ENCODE measurements at regions not wholly inside any gene's neighbourhood (a gene's known extent, or its start where the extent isn't known, plus 50 kb on each side); places are given as distances from the start of the nearest gene placed in this dataset.

- Histone ChIP-seq H3K4me2 (ENCODE audit: low read length) (no peak overlapping the region), H3K27me3 (ENCODE audit: insufficient read depth, low read length, poor library complexity) (no peaks in the 10 kb centered on the region), H2BK5ac (ENCODE audit: low read length) (no peak overlapping the region), H3K36me3 (ENCODE audit: control insufficient read depth, insufficient read depth, low read length) (no peaks in the 10 kb centered on the region), H3K18ac (ENCODE audit: low read length) (no peak overlapping the region), H3K4ac (ENCODE audit: low read depth, low read length) (no peak overlapping the region), H3K23ac (ENCODE audit: low read length) (no peak overlapping the region), H3K27ac (ENCODE audit: low read depth, low read length) (no peak overlapping the region), H3K79me2 (ENCODE audit: control insufficient read depth, insufficient read depth, low read length) (no peaks in the 10 kb centered on the region), H3K4me1 (ENCODE audit: control insufficient read depth, low read depth, low read length) (no peaks in the 10 kb centered on the region), H2BK15ac (replicated peaks; ENCODE audit: low read depth) (no peak overlapping the region), H3K9ac (ENCODE audit: low read length) (no peak overlapping the region), H3K56ac (ENCODE audit: low read length) (no peak overlapping the region), H2AK5ac (ENCODE audit: low read length) (no peak overlapping the region), H4K5ac (ENCODE audit: low read length) (no peak overlapping the region), H3K4me3 (ENCODE audit: low read length) (no peak overlapping the region), H3K79me1 (ENCODE audit: low read length) (no peaks in the 10 kb centered on the region), H2BK120ac (ENCODE audit: low read depth, low read length) (no peak overlapping the region), H4K8ac (ENCODE audit: low read depth, low read length) (no peak overlapping the region)
- no peak for DNase-seq
Measured at GRCh38 chr6:106844930-106845329, 129.6 kb downstream of the CD24 start.

GRCh38 chr6:106832766-106833510, 141.6 kb downstream of the CD24 start:
- no peaks in the 10 kb centered on the region for H3K79me1 ChIP-seq (ENCODE audit: low read length)
- H2BK120ac ChIP-seq (ENCODE audit: low read depth, low read length), result no peak overlapping the region
- no peak overlapping the region for H3K18ac ChIP-seq (ENCODE audit: low read length)
- H3K4me1 ChIP-seq (ENCODE audit: control insufficient read depth, low read depth, low read length), result no peaks in the 10 kb centered on the region
- H2BK15ac ChIP-seq (replicated peaks; ENCODE audit: low read depth), result no peak overlapping the region
- no peak overlapping the region for H3K23ac ChIP-seq (ENCODE audit: low read length)
- no peaks in the 10 kb centered on the region for H3K36me3 ChIP-seq (ENCODE audit: control insufficient read depth, insufficient read depth, low read length)
- H4K8ac ChIP-seq (ENCODE audit: low read depth, low read length), result no peak overlapping the region
- no peak overlapping the region for H3K27ac ChIP-seq (ENCODE audit: low read depth, low read length)
- WGBS (ENCODE audit: extremely low coverage, insufficient coverage, low lambda C conversion rate), result no CpG with 5 or more reads among the region's 6 CpGs
- H3K4ac ChIP-seq (ENCODE audit: low read depth, low read length), result no peak overlapping the region
- H4K5ac ChIP-seq (ENCODE audit: low read length), result no peak overlapping the region
- no peak overlapping the region for H2BK5ac ChIP-seq (ENCODE audit: low read length)
- no peak overlapping the region for H3K9ac ChIP-seq (ENCODE audit: low read length)
- H3K56ac ChIP-seq (ENCODE audit: low read length), result no peak overlapping the region
- no peak overlapping the region for H3K4me2 ChIP-seq (ENCODE audit: low read length)
- no peak overlapping the region for H2AK5ac ChIP-seq (ENCODE audit: low read length)
- H3K79me2 ChIP-seq (ENCODE audit: control insufficient read depth, insufficient read depth, low read length), result no peaks in the 10 kb centered on the region
- no peaks in the 10 kb centered on the region for H3K27me3 ChIP-seq (ENCODE audit: insufficient read depth, low read length, poor library complexity)
- H3K4me3 ChIP-seq (ENCODE audit: low read length), result no peak overlapping the region
- DNase-seq, result no peak

GRCh38 chr6:106830930-106831329, 143.6 kb downstream of the CD24 start:
- Histone ChIP-seq H3K36me3 (ENCODE audit: control insufficient read depth, insufficient read depth, low read length) (no peaks in the 10 kb centered on the region), H3K4me3 (ENCODE audit: low read length) (no peak overlapping the region), H3K18ac (ENCODE audit: low read length) (no peak overlapping the region), H2AK5ac (ENCODE audit: low read length) (no peak overlapping the region), H3K23ac (ENCODE audit: low read length) (no peak overlapping the region), H3K4me2 (ENCODE audit: low read length) (no peak overlapping the region), H3K4me1 (ENCODE audit: control insufficient read depth, low read depth, low read length) (no peaks in the 10 kb centered on the region), H4K8ac (ENCODE audit: low read depth, low read length) (no peak overlapping the region), H3K27me3 (ENCODE audit: insufficient read depth, low read length, poor library complexity) (no peaks in the 10 kb centered on the region), H3K79me2 (ENCODE audit: control insufficient read depth, insufficient read depth, low read length) (no peaks in the 10 kb centered on the region), H2BK15ac (replicated peaks; ENCODE audit: low read depth) (no peak overlapping the region), H2BK5ac (ENCODE audit: low read length) (no peak overlapping the region), H3K27ac (ENCODE audit: low read depth, low read length) (no peak overlapping the region), H3K56ac (ENCODE audit: low read length) (no peak overlapping the region), H3K79me1 (ENCODE audit: low read length) (no peaks in the 10 kb centered on the region), H3K9ac (ENCODE audit: low read length) (no peak overlapping the region), H4K5ac (ENCODE audit: low read length) (no peak overlapping the region), H3K4ac (ENCODE audit: low read depth, low read length) (no peak overlapping the region), H2BK120ac (ENCODE audit: low read depth, low read length) (no peak overlapping the region)
- WGBS (ENCODE audit: extremely low coverage, insufficient coverage, low lambda C conversion rate), result no CpG with 5 or more reads among the region's 2 CpGs
- DNase-seq, result no peak

- Histone ChIP-seq H2BK15ac (replicated peaks; ENCODE audit: low read depth) (no peak overlapping the region), H2BK120ac (ENCODE audit: low read depth, low read length) (no peak overlapping the region), H3K18ac (ENCODE audit: low read length) (no peak overlapping the region), H3K4me3 (ENCODE audit: low read length) (no peak overlapping the region), H3K4ac (ENCODE audit: low read depth, low read length) (no peak overlapping the region), H3K56ac (ENCODE audit: low read length) (no peak overlapping the region), H3K79me2 (ENCODE audit: control insufficient read depth, insufficient read depth, low read length) (no peaks in the 10 kb centered on the region), H3K36me3 (ENCODE audit: control insufficient read depth, insufficient read depth, low read length) (no peaks in the 10 kb centered on the region), H4K8ac (ENCODE audit: low read depth, low read length) (no peak overlapping the region), H4K5ac (ENCODE audit: low read length) (no peak overlapping the region), H3K79me1 (ENCODE audit: low read length) (no peaks in the 10 kb centered on the region), H2AK5ac (ENCODE audit: low read length) (no peak overlapping the region), H3K9ac (ENCODE audit: low read length) (no peak overlapping the region), H3K27ac (ENCODE audit: low read depth, low read length) (no peak overlapping the region), H3K4me2 (ENCODE audit: low read length) (no peak overlapping the region), H3K4me1 (ENCODE audit: control insufficient read depth, low read depth, low read length) (no peaks in the 10 kb centered on the region), H2BK5ac (ENCODE audit: low read length) (no peak overlapping the region), H3K27me3 (ENCODE audit: insufficient read depth, low read length, poor library complexity) (no peaks in the 10 kb centered on the region), H3K23ac (ENCODE audit: low read length) (no peak overlapping the region)
- WGBS (ENCODE audit: extremely low coverage, insufficient coverage, low lambda C conversion rate), result no CpG with 5 or more reads among the region's 4 CpGs
- no peak for DNase-seq
Measured at GRCh38 chr6:106829451-106829850, 145.1 kb downstream of the CD24 start.

- WGBS (ENCODE audit: extremely low coverage, insufficient coverage, low lambda C conversion rate), result no CpG with 5 or more reads among the region's 3 CpGs
- Histone ChIP-seq H3K4me3 (ENCODE audit: low read length) (no peak overlapping the region), H3K4me1 (ENCODE audit: control insufficient read depth, low read depth, low read length) (no peaks in the 10 kb centered on the region), H3K56ac (ENCODE audit: low read length) (no peak overlapping the region), H3K9ac (ENCODE audit: low read length) (no peak overlapping the region), H2BK120ac (ENCODE audit: low read depth, low read length) (no peak overlapping the region), H2BK5ac (ENCODE audit: low read length) (no peak overlapping the region), H4K8ac (ENCODE audit: low read depth, low read length) (no peak overlapping the region), H3K18ac (ENCODE audit: low read length) (no peak overlapping the region), H3K4me2 (ENCODE audit: low read length) (no peak overlapping the region), H2BK15ac (replicated peaks; ENCODE audit: low read depth) (no peak overlapping the region), H2AK5ac (ENCODE audit: low read length) (no peak overlapping the region), H3K27ac (ENCODE audit: low read depth, low read length) (no peak overlapping the region), H3K36me3 (ENCODE audit: control insufficient read depth, insufficient read depth, low read length) (no peaks in the 10 kb centered on the region), H3K4ac (ENCODE audit: low read depth, low read length) (no peak overlapping the region), H3K27me3 (ENCODE audit: insufficient read depth, low read length, poor library complexity) (no peaks in the 10 kb centered on the region), H4K5ac (ENCODE audit: low read length) (no peak overlapping the region), H3K23ac (ENCODE audit: low read length) (no peak overlapping the region), H3K79me2 (ENCODE audit: control insufficient read depth, insufficient read depth, low read length) (no peaks in the 10 kb centered on the region), H3K79me1 (ENCODE audit: low read length) (no peaks in the 10 kb centered on the region)
- DNase-seq, result no peak
Measured at GRCh38 chr6:106827081-106827480, 147.4 kb downstream of the CD24 start.

- peaks cover 5% of the 10 kb centered on the region for H3K4me1 ChIP-seq (ENCODE audit: control insufficient read depth, low read depth, low read length)
- no peak overlapping the region for H3K4ac ChIP-seq (ENCODE audit: low read depth, low read length)
- H3K23ac ChIP-seq (ENCODE audit: low read length), result no peak overlapping the region
- no peak overlapping the region for H3K4me3 ChIP-seq (ENCODE audit: low read length)
- no peaks in the 10 kb centered on the region for H3K79me1 ChIP-seq (ENCODE audit: low read length)
- H3K27ac ChIP-seq (ENCODE audit: low read depth, low read length), result no peak overlapping the region
- H4K5ac ChIP-seq (ENCODE audit: low read length), result no peak overlapping the region
- H3K18ac ChIP-seq (ENCODE audit: low read length), result no peak overlapping the region
- no peak overlapping the region for H3K4me2 ChIP-seq (ENCODE audit: low read length)
- H2BK5ac ChIP-seq (ENCODE audit: low read length), result no peak overlapping the region
- no peak overlapping the region for H3K56ac ChIP-seq (ENCODE audit: low read length)
- H2AK5ac ChIP-seq (ENCODE audit: low read length), result no peak overlapping the region
- H3K79me2 ChIP-seq (ENCODE audit: control insufficient read depth, insufficient read depth, low read length), result no peaks in the 10 kb centered on the region
- no peak overlapping the region for H4K8ac ChIP-seq (ENCODE audit: low read depth, low read length)
- H3K36me3 ChIP-seq (ENCODE audit: control insufficient read depth, insufficient read depth, low read length), result no peaks in the 10 kb centered on the region
- WGBS (ENCODE audit: extremely low coverage, insufficient coverage, low lambda C conversion rate), result no CpG with 5 or more reads among the region's 2 CpGs
- no peak overlapping the region for H3K9ac ChIP-seq (ENCODE audit: low read length)
- H2BK120ac ChIP-seq (ENCODE audit: low read depth, low read length), result no peak overlapping the region
- no peak overlapping the region for H2BK15ac ChIP-seq (replicated peaks; ENCODE audit: low read depth)
- peak; percentile 30 for DNase-seq
- no peaks in the 10 kb centered on the region for H3K27me3 ChIP-seq (ENCODE audit: insufficient read depth, low read length, poor library complexity)
Measured at GRCh38 chr6:106825156-106825555, 149.4 kb downstream of the CD24 start.

All from mesendoderm (in vitro differentiated cells).